NAMALWA (cell line): ENCODE measurements at regions not wholly inside any gene's neighbourhood (a gene's known extent, or its start where the extent isn't known, plus 50 kb on each side); places are given as distances from the start of the nearest gene placed in this dataset.
A peak's percentile ranks its signal among the peaks of the same experiment; 100 is the strongest.

Experiments
- DNase-seq: peaks from one replicate; pipeline ENCODE4 v3.0.0-alpha.2; 2015; ENCODE audit warnings: low spot score

GRCh38 chr4:3831529-3832150 is 65.5 kb downstream of the ADRA2C start:
- DNase-seq, result no peak

- DNase-seq, result no peak
Observed at GRCh38 chr4:3832536-3833220, 66.5 kb downstream of the ADRA2C start.

GRCh38 chr4:3833326-3833989 is 67.3 kb downstream of the ADRA2C start:
- DNase-seq, result no peak

- DNase-seq, result no peak
Observed at GRCh38 chr4:3834186-3834662, 68.0 kb downstream of the ADRA2C start.

GRCh38 chr4:3834663-3835521 is 68.7 kb downstream of the ADRA2C start:
- DNase-seq, result peak; percentile 43

GRCh38 chr4:3835527-3836405 is 69.6 kb downstream of the ADRA2C start:
- no peak for DNase-seq

- DNase-seq, result no peak
Observed at GRCh38 chr4:3836406-3836755, 70.2 kb downstream of the ADRA2C start.

GRCh38 chr4:3836756-3837601 is 70.8 kb downstream of the ADRA2C start:
- DNase-seq, result peak; percentile 66

- DNase-seq, result no peak
Observed at GRCh38 chr4:3838437-3839380, 72.5 kb downstream of the ADRA2C start.

- DNase-seq, result no peak
Observed at GRCh38 chr4:3845094-3845743, 79.0 kb downstream of the ADRA2C start.

GRCh38 chr4:3845744-3846429 is 79.7 kb downstream of the ADRA2C start:
- DNase-seq, result no peak

GRCh38 chr4:3847211-3847940 is 81.2 kb downstream of the ADRA2C start:
- DNase-seq, result no peak

- DNase-seq, result no peak
Observed at GRCh38 chr4:3848323-3848722, 82.1 kb downstream of the ADRA2C start.

- no peak for DNase-seq
Observed at GRCh38 chr4:3849140-3849539, 83.0 kb downstream of the ADRA2C start.

GRCh38 chr4:3850128-3850527 is 83.9 kb downstream of the ADRA2C start:
- no peak for DNase-seq

- DNase-seq, result peak; percentile 55
Observed at GRCh38 chr4:3851211-3851610, 85.0 kb downstream of the ADRA2C start.

- no peak for DNase-seq
Observed at GRCh38 chr4:3851881-3852280, 85.7 kb downstream of the ADRA2C start.
